GM21447 (cell line): ENCODE measurements at regions not wholly inside any gene's neighbourhood (a gene's known extent, or its start where the extent isn't known, plus 50 kb on each side); places are given as distances from the start of the nearest gene placed in this dataset.

Experiments used
- ATAC-seq: cut with Tn5 transposase; IDR thresholded peaks from one replicate; pipeline ENCODE4 v1.9.1; 2021; ENCODE audit not compliant: unreplicated experiment

DNA sequence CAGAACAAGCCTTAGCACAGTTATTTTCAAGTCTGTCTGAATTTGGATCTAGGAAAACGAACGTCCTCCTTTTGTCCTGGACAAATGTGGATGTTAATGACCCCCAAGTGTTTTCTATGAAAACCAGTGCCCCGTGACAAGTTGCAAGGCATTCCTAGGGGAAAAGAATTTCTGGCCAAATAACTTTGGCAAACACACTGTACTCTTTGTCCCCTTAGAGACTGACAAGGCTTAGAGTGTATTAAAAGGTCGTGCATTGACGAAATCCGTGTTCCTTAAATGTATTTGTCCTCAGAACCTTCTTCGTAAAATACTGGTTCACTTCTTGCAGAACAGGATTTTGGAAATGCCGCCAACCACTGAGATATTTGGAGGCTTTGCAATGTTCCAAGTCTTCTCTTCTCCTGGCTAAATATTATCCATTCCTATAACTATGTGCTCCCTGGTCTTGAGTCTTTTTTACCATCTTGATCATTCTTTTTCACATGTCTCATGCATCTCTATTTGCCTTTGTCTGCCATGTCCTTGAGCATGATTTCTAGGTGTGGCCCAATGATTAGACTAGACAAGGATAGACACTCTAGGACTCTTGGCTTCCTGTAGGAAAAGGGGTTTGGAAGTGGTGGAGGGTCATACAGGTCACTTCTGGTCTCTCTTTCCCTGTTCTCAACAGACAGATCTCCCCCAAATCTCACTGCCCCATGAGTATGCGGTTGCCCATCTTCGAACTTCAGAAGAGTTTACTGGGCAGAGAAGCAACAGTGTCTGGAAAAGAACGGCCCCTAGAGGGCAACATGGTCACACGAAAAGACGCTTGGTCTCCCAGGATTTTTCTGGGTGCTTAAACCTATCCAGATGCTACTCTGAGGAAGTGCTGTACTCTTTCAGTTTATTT is 117.5 kb downstream of the EDEM1 start:
- ATAC-seq, result peak; percentile 90

DNA sequence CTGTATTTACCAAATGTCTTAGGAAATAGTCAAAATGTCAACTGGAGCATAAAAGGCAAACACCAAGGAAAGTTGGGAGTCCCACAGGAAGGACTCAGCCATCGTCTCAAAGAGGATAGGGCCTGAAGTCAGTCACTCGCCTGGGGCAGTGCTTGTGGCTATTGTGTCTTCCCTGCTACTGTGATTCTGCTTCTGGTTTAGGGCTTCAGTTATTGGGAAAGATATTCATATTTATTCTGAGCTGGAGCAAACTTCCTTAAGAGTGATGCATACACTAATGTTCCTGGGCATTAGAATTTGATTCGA is 118.1 kb downstream of the EDEM1 start:
- ATAC-seq, result no peak

DNA sequence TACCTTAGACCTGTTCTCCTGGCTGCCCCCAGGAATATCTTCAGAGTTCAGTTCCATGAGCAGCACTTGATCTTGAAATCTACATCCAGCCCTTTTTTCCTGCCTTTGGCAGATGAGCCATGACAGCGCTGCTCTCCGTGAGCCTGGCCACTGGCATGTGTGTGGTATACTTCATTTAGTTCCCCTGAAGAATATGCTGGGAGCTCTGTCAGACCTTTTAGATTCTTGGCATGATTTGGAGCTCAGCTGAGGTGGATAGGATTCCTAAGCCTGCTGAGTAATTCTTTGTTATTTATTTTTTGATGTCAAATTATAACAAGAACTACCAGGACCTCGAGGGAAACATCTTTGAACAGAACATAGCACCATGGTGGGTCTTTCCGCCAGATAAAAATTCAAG is 121.7 kb downstream of the EDEM1 start:
- ATAC-seq, result no peak

DNA sequence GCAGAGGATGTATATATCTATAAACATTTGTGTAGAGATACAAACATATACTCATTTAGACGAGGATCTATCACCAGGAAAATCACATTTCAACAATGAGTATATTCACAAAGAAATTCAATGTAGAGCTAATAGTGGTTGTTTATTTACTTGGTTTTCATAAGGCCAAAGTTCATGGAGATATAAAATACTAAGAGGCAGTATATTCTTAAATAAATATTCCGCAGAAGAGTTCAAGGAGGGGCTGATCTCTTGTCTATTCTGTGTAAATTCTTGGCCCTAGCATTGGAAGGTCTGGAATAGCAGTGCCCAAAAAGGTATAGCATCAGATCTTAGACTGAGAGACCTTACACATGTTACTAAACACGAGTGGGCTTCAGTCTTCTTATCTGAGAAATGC is 122.1 kb downstream of the EDEM1 start:
- no peak for ATAC-seq

DNA sequence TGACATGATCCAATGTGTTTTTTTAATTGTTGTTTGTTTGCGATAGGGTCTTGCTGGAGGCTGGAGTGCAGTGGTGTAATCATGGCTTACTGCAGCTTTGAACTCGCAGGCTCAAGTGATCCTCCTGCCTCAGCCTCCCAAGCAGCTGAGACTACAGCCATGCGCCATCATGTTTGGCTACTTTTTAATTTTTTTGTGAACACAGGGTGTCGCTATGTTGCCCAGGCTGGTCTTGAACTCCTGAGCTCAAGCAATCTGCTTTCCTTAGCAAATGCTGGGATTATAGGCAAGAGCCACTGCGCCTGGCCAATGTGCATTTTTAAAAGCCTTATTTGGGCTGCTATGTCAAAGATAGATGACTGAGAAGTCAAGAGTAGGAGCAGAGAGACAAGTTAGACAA is 123.0 kb downstream of the EDEM1 start:
- ATAC-seq, result no peak

DNA sequence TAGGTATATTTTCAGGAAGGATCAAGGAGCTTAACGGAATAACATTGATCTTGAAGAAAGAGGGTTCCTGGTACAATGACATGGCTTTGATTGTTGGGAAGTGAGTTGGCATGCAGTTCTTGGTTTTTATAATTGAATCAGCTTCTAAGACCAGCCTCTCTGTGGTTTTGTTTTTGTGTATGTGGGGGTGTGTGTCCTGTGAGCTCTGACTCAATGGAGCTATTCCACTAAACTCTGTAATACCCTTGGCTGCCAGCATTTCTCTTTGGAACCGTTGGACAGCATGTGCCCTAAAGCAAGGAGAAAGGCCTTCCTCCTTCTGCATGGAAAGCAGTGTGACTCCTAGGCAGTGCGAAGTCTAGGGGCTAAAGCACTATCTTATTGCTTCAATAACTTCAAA is 124.8 kb downstream of the EDEM1 start:
- ATAC-seq, result no peak

DNA sequence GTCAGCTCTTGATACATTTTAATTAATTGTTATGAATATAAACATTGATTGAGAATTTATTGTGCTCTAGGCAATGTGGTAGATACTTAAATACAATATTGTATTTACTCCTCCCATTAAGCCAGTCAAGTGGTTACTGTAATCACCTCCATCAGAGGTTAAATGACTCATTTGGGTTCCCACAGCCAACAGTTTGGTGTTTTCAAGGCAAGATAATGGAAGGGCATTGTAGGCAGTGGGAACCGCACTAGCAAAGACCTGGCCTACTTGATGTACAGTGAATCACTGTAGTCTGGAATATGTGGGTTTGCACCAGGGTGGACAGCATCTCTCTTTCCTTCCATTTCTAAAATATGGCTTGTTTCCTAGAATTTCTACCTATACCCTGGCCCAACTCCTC is 127.4 kb downstream of the EDEM1 start:
- ATAC-seq, result no peak

DNA sequence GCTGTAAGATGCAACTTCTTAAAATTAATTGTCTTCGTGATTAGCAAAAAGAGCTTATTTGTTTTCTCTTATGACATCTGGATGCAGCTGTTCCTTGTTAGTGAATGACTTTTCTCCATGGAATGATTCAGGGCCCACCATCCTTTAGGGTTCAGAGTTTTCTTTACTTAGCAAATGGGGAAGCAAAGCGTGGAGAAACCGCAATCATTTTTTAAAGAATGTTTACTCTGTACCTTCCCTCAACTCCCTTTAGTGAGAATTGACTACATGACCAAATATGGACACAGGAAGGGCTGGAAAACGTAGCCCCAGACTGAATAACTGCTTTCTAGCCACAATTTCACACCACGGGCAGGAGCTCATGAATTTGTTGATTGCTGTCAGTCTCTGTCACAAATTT is 130.1 kb downstream of the EDEM1 start:
- ATAC-seq, result no peak

DNA sequence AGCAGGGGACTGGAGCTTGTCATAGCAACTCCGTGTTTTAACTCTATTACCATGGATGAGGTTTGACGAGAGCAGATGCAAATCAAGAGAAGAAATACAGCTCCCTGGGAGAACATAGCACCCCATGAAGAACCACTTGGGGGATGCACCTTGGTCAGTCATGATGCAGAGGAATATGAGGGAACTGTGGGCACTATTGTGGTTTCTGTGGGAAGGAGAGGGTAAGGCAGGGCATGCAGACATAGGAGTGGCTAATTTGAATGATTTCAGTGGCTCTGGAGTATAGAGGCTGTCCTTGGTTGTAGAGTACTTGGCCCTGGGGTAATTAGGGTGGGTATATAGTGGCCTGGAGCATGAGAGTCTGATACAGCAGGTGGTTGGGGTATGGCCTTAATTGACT is 131.9 kb downstream of the EDEM1 start:
- ATAC-seq, result no peak

DNA sequence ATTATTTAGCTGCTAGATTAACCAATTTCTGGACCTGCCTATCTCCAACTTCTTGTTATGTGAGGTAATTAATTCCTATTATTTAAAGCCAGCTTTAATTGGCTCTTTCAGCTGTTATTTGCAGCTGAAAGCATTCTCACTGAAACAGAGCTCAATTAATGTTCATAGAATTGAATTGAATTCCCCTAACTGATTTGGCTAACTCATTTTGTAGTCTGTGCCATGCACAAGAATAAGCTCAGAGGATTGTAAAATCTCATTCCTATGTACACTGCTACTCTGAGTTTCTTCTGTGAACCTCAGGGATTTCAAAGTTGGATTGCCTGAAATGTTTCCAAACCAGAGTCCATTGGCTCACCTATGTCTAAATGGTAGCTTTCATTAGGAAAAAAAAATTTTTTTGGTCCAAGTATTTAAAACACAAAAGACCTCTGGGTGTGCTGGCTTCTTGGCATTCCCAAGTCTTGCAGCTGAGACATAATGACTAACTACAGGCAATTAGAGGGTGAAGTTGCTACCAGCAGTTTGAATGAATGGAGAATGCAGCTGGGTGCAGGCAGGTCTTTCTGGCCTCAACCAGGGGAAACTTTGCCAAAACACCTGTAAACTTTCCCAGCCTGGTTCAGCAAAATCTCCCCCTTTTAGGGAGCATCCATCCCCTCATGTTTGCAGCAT is 134.3 kb downstream of the EDEM1 start:
- no peak for ATAC-seq

DNA sequence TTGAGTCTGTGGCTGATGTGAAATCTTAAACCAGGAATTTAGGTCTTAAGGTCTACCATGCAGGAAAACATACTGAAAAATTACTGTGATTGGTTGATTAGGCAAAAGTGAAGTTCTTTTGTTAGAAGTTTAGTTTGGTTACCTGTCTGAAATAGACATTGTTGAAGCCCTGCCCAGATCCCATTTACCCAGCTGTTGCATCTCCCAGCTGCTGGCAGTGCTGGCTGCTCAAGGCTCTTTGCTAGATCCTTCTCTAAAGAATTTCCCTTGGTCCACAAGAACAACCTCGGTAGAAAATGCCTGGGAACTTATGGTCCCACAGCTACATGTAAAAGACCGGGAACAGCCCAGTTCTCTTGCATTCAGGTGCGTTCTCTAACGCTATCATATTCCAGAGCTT is 137.3 kb downstream of the EDEM1 start:
- ATAC-seq, result no peak

DNA sequence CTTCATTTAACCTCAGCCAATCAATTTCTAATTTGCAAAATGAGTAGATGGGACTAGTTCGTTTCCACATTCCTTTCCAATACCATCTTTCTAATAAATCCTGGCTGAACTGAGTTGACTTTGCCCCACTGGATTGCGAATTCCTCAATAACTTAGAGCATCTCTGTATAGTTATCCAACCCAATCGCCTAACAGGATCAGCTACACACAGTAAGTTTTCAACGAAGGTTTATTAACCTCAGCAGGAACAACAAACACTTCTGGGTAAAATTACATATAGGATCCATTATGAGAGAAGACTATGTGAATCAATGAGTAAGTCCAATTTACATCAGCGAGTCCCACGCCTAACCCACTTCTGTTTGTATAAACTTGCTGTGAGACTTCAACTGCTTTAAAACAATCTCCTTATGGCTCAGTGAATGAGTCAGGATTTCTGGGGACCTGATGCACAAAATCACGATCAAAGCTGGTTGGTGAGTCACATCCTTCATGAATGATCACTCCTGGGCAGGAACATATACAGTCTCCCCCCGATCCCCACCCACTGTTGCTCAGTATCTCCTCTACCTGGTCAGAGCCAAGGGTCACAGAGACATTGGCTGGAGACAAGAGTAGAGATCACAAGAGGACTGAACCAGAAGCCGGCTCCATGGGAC is 142.8 kb downstream of the EDEM1 start:
- no peak for ATAC-seq

DNA sequence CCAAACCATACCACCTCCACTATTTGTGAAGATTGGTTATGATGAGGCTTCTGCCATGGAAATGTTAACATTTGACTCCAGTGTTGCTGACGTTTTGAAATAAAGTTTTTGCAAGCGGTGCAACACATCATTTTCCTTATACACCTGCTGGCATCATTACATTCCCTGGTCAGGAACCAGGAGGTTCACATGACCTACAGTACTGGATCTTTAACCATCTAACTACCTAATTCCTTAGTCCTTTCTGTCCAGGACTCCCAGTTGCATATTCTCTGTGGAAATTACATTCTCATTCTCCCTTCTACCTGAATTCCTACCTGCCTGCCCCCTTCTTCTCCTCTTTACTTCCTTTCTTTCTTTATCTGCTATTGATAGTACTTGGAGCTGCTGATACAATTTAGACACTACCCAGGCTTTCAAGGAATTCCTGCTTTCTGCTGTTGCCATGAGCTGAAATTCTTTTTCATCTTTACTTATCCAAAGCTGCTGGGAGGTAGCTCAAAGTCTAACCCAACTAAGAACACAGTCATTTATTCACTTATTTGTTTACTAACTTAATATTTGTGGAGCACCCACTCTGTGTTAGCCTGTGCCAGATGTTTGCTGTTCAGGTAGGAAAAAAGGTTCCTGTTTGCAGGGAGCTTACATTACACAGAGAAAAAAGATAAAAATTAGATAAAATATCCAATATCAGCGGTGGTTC is 144.2 kb downstream of the EDEM1 start:
- no peak for ATAC-seq

DNA sequence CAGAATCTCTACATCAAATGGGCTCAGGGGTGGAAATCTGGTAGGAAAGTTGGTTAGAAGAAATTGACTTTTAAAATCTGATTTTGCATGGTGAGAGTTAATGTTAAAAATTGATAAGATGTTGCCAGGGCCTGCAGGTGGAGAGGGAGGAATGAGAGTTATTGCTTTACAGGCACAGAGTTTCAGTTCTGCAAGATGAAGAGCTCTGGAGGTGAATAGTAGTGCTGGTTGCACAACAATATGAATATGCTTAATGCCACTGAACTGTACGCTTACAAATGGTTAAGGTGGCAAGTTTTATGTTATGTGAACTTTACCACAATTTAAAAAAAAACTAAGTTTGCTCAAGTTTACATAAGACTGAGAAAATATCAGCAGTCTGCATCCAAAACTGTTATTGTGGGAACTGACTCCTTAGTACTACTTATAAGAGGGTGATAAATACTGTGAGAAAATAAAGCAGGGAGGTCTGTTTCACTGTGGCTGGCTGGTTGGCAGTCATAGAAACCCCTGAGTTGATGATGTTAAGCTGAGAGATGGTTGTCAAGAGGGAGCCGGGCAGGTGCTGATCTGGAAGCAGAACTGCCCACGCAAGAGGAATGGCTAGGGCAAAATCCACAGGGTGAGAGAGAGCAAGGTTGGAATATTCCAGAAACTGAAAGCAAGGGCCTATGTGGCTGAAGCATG is 144.9 kb downstream of the EDEM1 start:
- no peak for ATAC-seq

DNA sequence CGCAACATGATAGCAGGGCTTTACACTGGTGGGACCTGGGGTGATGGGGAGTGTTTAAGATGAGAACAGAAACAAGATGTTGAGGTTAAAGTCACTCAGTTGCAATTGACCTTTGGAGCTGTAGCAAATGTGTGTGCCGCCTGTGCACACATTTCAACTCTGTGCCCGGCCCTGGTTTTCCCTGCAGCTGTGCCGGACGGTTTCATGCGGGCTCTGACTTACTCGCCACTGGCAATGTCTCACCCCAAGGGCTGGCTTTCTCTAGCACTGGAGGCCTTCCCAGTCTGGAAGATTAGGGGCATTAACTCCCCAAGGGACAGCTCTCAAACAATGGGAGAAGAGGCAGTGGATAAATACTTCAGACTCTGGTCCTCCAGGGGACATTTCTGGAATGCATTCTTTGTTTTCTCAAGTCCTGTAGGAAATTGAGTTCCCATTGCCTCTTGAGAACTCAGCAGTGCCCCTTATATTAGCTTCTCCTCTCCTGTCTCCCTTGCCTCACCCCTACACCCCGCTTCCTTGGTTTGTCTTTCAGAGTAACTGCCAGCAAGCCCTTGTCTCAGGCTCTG is 152.5 kb downstream of the EDEM1 start:
- no peak for ATAC-seq

DNA sequence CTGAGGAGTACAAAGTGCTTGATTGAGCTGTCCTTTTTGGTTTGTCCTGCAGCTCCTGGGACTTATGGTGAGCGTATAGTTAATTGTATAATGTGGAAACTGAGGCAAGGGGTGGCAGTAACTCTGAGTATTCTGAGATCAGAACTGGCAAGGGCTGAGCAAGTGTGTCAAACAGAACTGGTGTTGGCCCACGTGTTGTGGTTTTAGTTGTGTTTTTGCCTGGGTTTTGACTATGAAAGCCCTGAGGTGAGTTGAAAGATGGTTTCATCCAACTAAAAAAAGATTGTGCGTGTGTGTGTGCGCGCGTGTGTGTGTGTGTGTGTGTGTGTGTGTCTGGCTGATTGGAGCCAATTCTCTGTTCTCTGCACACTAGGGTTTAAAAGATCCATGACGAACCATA is 154.1 kb downstream of the EDEM1 start:
- ATAC-seq, result no peak

DNA sequence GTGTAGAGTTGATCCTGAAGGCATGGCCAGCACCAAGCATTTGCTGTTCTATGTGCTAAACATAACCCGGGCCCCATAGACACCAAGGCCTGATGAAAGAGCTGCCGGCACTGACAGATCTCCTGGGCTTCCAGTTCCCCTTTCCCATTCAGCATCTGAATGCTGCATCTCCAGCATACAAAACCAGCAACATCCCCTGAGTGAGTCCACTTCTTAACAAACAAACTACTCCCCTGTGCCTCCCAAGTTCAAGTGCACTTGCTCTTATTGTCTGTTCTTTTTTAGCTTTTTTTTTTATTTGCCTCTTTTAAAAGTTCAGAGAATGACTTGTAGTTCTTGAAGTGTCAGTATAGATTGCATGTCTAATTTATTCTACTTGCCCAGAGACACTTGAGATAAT is 156.0 kb downstream of the EDEM1 start:
- ATAC-seq, result no peak

DNA sequence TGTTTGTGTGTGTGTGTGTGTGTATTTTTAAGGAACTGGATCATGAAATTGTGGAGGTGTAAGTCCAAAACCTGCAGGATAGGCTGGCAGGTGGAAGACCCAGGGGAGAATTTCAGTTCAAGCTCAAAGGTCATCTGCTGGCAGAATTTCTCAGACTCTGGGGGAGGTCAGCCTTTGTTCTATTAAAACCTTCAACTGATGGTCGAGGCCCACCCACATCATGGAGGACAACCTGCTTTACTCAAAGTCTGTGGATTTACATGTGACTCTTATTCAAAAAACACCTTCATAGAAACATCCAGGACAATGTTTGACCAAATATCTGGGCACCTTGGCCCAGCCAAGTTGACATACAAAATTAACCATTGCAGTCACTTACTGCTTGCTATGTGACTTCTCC is 157.2 kb downstream of the EDEM1 start:
- no peak for ATAC-seq

DNA sequence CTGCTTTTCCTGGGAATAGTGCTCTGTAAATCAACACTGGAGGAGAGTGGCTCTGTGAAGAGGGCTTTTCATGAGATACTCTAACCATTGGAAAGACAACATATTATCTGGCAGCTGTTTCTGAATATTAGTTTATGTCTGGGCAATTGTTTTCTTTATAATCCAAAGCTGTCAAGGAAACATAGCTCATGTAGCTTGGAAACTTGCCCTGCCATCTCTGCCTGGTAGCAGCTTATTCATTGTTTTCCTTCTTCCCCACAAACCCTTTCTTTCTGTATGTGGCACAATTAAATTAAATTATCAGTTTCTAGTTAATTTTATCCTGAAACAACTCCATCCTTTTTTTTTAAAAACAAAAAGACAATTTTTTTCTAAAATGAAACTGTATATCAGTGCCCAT is 160.0 kb downstream of the EDEM1 start:
- ATAC-seq, result no peak

DNA sequence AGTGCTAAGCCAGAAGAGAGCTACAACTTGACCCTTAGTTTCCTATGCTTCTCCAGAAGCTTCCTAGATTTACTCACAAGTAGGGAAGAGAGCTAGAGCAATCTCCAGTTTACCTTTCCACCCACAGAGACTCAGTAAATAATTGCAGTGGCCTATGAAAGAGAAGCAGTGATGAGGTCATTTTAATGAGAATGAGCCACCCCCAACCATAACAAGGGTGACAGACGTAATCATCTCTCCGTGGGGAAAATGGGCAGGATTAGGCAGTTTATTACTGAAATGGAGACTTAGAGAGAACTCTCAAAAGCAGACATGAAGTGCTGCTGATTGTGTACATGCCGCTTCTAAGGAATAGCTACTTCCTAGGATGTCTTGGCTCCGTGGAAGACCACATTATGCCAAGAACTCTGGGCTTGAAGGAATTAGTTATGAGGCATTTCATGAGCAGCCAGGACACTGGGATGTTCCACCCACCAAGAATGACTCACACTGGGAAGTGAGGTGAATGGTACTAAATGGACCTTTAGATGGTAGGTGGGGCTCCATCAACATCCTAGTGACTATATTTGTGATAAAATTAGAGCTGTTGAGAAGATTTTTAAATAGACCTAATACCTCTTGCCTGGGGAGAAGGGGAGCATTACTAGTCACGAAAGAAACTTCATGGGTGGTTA is 160.9 kb downstream of the EDEM1 start:
- no peak for ATAC-seq
